ENCODE measurements at regions not wholly inside any gene's neighbourhood (a gene's known extent, or its start where the extent isn't known, plus 50 kb on each side); places are given as distances from the start of the nearest gene placed in this dataset.

DNA sequence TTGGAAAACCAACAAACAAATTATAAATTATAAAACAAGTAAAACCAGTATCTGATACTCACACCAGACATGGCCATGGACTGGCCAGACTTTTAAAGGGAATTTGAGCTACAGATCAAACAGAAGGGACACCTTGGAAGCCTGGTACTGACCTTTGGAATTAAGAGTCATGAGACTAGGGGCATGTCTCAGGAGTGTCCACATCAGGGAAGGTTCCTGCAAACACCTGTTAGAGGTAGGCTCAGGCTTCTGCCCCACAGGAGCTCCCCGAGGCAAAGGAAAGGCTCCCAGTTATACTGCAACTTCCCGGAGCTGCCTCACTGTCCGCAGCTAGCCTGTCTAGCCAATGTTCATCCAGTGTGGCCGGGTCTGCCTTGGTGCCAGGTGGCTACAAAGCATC is 290.1 kb downstream of the BUD13 start:
- H3K9me2 ChIP-seq (ENCODE audit: low read depth, low read length) = no peaks in the 10 kb centered on the region
- H3K27ac ChIP-seq (ENCODE audit: low read depth, low read length, poor library complexity, severe bottlenecking) = no peak overlapping the region
- no peak overlapping the region for H3K4me2 ChIP-seq (ENCODE audit: low read length)
- H3K9ac ChIP-seq (ENCODE audit: low read length) = no peak overlapping the region
- no peak overlapping the region for H2AFZ ChIP-seq (ENCODE audit: low read length)
- H3K4me3 ChIP-seq (ENCODE audit: low read depth, low read length, poor library complexity, severe bottlenecking) = no peak overlapping the region
- H3K27me3 ChIP-seq (ENCODE audit: insufficient read depth, low read length) = no peaks in the 10 kb centered on the region
- H3K36me3 ChIP-seq (ENCODE audit: insufficient read depth, low read length) = no peaks in the 10 kb centered on the region
- no peaks in the 10 kb centered on the region for H4K20me1 ChIP-seq (ENCODE audit: insufficient read depth, low read length)
- H3K9me3 ChIP-seq (ENCODE audit: low read length) = no peaks in the 10 kb centered on the region
- no peaks in the 10 kb centered on the region for H3K4me1 ChIP-seq (ENCODE audit: insufficient read depth, low read length, severe bottlenecking)
- H3F3A ChIP-seq (ENCODE audit: insufficient read depth, low read length) = no peaks in the 10 kb centered on the region
- no peak for TF ChIP-seq EZH2 (IDR thresholded peaks at IDR 0.05; ENCODE audit: borderline replicate concordance, low read length)
- TF ChIP-seq, protein P1, sequence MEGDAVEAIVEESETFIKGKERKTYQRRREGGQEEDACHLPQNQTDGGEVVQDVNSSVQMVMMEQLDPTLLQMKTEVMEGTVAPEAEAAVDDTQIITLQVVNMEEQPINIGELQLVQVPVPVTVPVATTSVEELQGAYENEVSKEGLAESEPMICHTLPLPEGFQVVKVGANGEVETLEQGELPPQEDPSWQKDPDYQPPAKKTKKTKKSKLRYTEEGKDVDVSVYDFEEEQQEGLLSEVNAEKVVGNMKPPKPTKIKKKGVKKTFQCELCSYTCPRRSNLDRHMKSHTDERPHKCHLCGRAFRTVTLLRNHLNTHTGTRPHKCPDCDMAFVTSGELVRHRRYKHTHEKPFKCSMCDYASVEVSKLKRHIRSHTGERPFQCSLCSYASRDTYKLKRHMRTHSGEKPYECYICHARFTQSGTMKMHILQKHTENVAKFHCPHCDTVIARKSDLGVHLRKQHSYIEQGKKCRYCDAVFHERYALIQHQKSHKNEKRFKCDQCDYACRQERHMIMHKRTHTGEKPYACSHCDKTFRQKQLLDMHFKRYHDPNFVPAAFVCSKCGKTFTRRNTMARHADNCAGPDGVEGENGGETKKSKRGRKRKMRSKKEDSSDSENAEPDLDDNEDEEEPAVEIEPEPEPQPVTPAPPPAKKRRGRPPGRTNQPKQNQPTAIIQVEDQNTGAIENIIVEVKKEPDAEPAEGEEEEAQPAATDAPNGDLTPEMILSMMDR (IDR thresholded peaks at IDR 0.05; ENCODE audit: low read length) = no peak
- H3K79me2 ChIP-seq (ENCODE audit: insufficient read depth, low read length) = no peaks in the 10 kb centered on the region

DNA sequence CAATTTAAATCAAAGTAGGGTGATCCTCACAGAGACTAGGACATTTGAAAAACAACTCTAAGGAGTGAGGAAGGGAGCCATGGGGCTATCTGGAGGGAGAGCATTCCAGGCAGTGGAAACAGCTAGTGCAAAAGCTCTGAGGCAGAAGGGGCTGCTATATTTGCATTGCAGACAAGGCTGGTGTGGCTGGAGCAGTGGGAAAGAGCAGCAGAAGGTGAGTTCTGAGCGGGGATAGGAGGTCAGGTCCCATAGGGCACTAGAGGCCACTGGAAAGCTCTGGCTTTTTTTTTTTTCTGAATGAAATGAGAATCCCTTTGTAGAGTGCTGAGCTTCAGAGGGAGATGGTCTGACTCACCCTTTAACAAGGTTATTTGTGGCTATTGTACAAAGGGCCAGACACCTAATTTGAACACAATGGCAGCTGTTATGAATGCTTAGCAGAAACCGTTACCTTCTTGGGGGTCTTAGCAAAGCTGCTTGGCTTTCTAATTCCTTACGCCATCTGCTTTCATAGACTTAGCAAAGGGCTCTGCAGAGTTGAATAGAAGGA is 291.6 kb downstream of the BUD13 start:
- Histone ChIP-seq H3K9ac (ENCODE audit: low read length) (no peak overlapping the region), H3K79me2 (ENCODE audit: insufficient read depth, low read length) (no peaks in the 10 kb centered on the region), H3K27me3 (ENCODE audit: insufficient read depth, low read length) (no peaks in the 10 kb centered on the region), H3F3A (ENCODE audit: insufficient read depth, low read length) (no peaks in the 10 kb centered on the region), H4K20me1 (ENCODE audit: insufficient read depth, low read length) (no peaks in the 10 kb centered on the region), H3K36me3 (ENCODE audit: insufficient read depth, low read length) (no peaks in the 10 kb centered on the region), H3K9me3 (ENCODE audit: low read length) (no peaks in the 10 kb centered on the region), H3K4me3 (ENCODE audit: low read depth, low read length, poor library complexity, severe bottlenecking) (no peak overlapping the region), H3K4me2 (ENCODE audit: low read length) (no peak overlapping the region), H3K9me2 (ENCODE audit: low read depth, low read length) (no peaks in the 10 kb centered on the region), H3K27ac (ENCODE audit: low read depth, low read length, poor library complexity, severe bottlenecking) (no peak overlapping the region), H3K4me1 (ENCODE audit: insufficient read depth, low read length, severe bottlenecking) (no peaks in the 10 kb centered on the region), H2AFZ (ENCODE audit: low read length) (no peak overlapping the region)
- TF ChIP-seq, protein P1 (IDR thresholded peaks at IDR 0.05; ENCODE audit: low read length) = no peak
- TF ChIP-seq EZH2 (IDR thresholded peaks at IDR 0.05; ENCODE audit: borderline replicate concordance, low read length) = no peak

DNA sequence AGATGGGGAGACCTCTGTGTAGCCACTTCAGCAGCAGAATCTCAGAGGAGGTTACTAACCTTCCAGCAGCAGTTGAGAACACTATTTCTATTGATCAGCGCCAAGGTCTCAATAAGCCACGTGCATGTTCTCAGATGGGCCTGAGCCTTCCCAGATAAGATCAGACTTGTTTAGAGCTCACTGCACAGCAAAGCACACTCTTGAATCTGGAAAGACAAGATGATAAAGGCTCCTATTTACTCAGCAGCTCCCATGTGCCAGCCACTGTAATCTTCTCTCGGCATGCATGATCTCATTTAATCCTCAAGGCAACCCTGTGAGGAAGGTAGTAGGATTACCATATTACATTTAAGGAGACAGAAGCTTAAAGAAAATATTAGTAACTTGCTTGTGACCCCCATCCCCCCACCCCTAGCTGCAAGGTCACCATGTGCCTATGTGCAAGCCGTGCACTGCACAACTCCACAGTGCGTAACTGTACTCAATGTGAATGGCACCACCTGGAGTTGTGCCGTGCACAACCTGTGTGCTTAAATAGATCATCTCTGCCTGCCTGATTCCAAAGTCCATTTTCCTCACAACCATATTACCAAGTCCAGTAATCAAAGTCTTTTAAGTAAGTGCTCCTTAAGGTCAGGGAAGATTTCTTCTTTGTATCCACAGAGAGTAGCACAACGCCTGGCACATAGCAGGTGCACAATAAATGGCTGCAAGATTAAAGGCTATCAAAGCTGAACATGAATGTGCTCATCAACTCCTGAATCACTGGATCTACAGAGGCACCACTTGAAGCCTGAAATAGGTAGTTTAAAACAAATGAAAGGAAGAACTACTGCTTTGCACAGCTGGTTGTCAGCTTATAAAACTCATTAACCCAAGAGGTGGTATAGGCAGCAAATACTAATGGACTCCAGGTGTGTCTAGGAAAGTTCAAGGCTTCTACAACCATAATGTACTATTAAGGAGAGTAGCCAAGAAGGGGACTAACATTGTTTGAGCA is 293.8 kb downstream of the BUD13 start:
- no peaks in the 10 kb centered on the region for H3K4me1 ChIP-seq (ENCODE audit: insufficient read depth, low read length, severe bottlenecking)
- H3F3A ChIP-seq (ENCODE audit: insufficient read depth, low read length) = no peaks in the 10 kb centered on the region
- TF ChIP-seq, protein P1 (IDR thresholded peaks at IDR 0.05; ENCODE audit: low read length) = no peak
- TF ChIP-seq EZH2 (IDR thresholded peaks at IDR 0.05; ENCODE audit: borderline replicate concordance, low read length) = no peak
- H3K79me2 ChIP-seq (ENCODE audit: insufficient read depth, low read length) = no peaks in the 10 kb centered on the region
- no peak overlapping the region for H3K9ac ChIP-seq (ENCODE audit: low read length)
- no peak overlapping the region for H3K4me2 ChIP-seq (ENCODE audit: low read length)
- H3K27me3 ChIP-seq (ENCODE audit: insufficient read depth, low read length) = no peaks in the 10 kb centered on the region
- H3K36me3 ChIP-seq (ENCODE audit: insufficient read depth, low read length) = no peaks in the 10 kb centered on the region
- no peak overlapping the region for H3K4me3 ChIP-seq (ENCODE audit: low read depth, low read length, poor library complexity, severe bottlenecking)
- no peak overlapping the region for H3K27ac ChIP-seq (ENCODE audit: low read depth, low read length, poor library complexity, severe bottlenecking)
- no peaks in the 10 kb centered on the region for H4K20me1 ChIP-seq (ENCODE audit: insufficient read depth, low read length)
- H2AFZ ChIP-seq (ENCODE audit: low read length) = no peak overlapping the region
- H3K9me3 ChIP-seq (ENCODE audit: low read length) = no peaks in the 10 kb centered on the region
- H3K9me2 ChIP-seq (ENCODE audit: low read depth, low read length) = no peaks in the 10 kb centered on the region

Measured in OCI-LY1 (cell line).